ENCODE measurements at regions not wholly inside any gene's neighbourhood (a gene's known extent, or its start where the extent isn't known, plus 50 kb on each side); places are given as distances from the start of the nearest gene placed in this dataset.
A peak's percentile ranks its signal among the peaks of the same experiment; 100 is the strongest.
"Not testable (repeated sequence)": the region's sequence is repeated elsewhere in the genome, so short reads cannot be mapped to it uniquely, and the experiment has no call there.

DNA sequence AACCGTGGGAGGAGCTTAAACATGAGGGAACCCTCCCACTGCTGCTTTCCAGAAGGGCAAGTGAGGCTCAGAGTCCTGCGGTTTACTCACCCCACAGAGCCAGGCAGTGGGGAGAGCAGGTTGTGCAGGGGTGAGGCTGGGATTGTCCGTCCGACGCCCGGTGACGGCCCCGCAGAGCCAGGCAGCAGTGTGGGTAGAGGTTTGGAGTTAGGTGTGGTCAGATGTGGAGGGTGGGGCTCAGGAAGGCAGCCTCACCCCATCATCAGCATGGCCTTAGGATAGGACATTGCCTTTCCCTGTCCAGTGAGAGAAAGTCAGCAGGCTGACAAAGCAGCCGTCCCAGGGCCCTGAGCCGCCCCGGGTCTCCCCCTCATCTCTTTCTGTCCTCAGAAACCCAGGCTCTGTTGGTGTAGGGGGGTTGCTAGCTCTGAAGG, 234.6 kb downstream of the DLL1 start:
- no peak overlapping the region for H3K4me3 ChIP-seq
- H3K27me3 ChIP-seq = no peaks in the 10 kb centered on the region
- WGBS, 2 donors = 87 to 94% methylated on average over 5 to 11 of the region's 11 CpGs
- H3K4me1 ChIP-seq = no peaks in the 10 kb centered on the region
- intact Hi-C loops (cut with DNase I; ENCODE audit: low total_unique reads) = no loop called here
- DNase-seq = no peak
- no peak overlapping the region for H3K27ac ChIP-seq
- H3K36me3 ChIP-seq (ENCODE audit: low read depth, missing control alignments) = no peaks in the 10 kb centered on the region
- TF ChIP-seq, protein P1, sequence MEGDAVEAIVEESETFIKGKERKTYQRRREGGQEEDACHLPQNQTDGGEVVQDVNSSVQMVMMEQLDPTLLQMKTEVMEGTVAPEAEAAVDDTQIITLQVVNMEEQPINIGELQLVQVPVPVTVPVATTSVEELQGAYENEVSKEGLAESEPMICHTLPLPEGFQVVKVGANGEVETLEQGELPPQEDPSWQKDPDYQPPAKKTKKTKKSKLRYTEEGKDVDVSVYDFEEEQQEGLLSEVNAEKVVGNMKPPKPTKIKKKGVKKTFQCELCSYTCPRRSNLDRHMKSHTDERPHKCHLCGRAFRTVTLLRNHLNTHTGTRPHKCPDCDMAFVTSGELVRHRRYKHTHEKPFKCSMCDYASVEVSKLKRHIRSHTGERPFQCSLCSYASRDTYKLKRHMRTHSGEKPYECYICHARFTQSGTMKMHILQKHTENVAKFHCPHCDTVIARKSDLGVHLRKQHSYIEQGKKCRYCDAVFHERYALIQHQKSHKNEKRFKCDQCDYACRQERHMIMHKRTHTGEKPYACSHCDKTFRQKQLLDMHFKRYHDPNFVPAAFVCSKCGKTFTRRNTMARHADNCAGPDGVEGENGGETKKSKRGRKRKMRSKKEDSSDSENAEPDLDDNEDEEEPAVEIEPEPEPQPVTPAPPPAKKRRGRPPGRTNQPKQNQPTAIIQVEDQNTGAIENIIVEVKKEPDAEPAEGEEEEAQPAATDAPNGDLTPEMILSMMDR (IDR thresholded peaks at IDR 0.05) = no peak
- no peak for TF ChIP-seq POLR2A (IDR thresholded peaks at IDR 0.05)
- no peaks in the 10 kb centered on the region for H3K9me3 ChIP-seq

DNA sequence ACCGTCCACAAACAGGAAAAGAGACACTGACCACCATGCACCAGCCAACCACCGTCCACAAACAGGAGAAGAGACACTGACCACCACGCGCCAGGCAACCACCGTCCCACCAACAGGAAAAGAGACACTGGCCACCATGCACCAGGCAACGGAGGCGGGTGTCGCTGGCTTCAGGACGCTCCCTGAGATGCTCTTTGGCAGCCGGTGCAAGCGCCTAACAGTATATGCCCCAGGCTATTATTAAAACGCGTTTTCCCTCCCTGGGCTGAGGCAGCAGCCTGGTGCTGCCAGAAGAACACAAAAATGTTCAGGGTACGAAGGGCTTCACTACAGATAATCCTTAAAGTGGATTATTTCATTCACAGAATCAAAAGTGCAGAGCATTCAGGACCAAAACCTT, 235.1 kb downstream of the DLL1 start:
- H3K27me3 ChIP-seq; H3K4me3 ChIP-seq; H3K36me3 ChIP-seq (ENCODE audit: low read depth, missing control alignments); intact Hi-C loops (cut with DNase I; ENCODE audit: low total_unique reads); H3K4me1 ChIP-seq; H3K9me3 ChIP-seq; DNase-seq; H3K27ac ChIP-seq: not testable (repeated sequence)
- 93% methylated on average over 10 to 14 of the region's 14 CpGs for WGBS, 2 donors

DNA sequence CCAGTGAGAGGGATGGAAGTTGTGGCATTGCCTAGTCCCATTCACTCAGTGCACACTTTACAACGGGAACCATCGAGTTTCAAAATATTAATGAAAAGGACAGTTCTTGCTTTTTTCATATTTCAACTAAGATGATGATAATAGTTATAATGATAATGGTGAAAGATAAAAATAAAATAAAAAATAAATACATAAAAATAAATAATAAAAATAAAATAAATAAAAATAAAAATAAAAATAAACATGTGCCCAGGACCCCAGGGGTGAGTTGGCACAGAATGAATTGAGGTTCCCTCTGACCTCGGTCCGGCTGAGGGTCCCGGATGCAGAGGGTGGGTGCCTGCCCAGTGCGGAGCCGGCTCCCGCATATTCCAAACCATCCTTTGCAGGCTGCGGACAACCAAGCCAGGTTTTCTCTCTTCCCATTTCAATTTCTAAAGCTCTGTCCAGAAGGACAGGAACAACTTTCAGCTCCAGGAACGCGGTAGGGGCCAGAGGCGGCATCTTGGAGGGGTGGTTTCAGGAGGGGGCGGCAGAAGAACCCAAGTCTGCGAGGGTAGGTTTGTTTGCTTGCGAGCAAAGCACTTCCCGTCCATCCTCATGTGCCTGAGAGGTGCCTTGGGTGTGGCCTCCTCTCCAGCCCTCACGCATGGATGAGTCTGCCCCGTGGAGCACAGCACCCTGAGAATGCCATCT, 236.8 kb downstream of the DLL1 start:
- Histone ChIP-seq H3K4me1 (peaks cover 7% of the 10 kb centered on the region), H3K9me3 (no peaks in the 10 kb centered on the region), H3K36me3 (ENCODE audit: low read depth, missing control alignments) (no peaks in the 10 kb centered on the region), H3K27me3 (no peaks in the 10 kb centered on the region), H3K27ac (no peak overlapping the region), H3K4me3 (no peak overlapping the region)
- TF ChIP-seq POLR2A (IDR thresholded peaks at IDR 0.05) = no peak
- TF ChIP-seq, protein P1 (IDR thresholded peaks at IDR 0.05) = no peak
- DNase-seq = no peak
- 89 to 90% methylated on average over 17 to 18 of the region's 18 CpGs for WGBS, 2 donors
- intact Hi-C loops (cut with DNase I; ENCODE audit: low total_unique reads) = no loop called here

DNA sequence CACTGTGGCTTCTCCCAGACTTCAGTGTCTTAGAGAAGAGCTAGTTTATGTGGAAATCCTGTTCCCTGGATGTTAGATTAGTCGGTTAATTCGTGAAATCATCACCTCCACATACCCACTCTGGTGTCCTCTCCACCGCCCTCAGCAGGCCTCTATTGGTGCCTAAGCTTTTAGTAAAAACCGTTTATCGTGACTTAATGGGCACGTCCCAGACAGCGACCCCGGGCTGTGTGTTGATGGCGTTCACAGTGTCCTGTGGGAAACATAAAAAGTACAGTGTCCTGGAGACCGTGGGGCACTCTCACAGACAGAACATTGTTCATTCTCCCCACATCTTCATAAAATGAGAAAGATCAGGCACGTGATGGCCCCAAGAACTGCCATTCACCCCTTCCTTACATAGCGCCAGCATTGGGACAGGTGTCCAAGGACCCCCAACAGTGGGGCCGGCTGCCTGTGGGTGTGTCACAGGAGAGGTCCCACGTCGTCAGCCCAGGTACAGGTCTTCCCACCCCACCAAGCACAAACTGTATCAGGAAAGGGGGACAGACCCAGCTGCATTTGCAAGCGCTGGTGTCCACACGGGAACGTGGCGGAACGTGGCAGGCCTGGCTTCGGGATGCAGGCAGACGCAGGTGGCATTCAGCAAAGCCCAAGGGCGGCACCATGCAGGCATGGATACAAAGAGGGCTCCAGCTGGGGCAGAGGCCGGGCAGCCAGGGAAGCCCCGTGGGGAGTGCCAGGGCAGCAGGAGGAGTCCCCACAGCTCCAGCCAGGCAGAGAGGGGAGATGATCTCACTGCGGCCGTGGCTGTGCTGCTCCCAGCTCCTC, 237.7 kb downstream of the DLL1 start:
- DNase-seq = peak; percentile 7
- H3K4me1 ChIP-seq = peaks cover 7% of the 10 kb centered on the region
- H3K27me3 ChIP-seq = no peaks in the 10 kb centered on the region
- no peak overlapping the region for H3K27ac ChIP-seq
- no peaks in the 10 kb centered on the region for H3K9me3 ChIP-seq
- TF ChIP-seq, protein P1 (IDR thresholded peaks at IDR 0.05) = no peak
- TF ChIP-seq POLR2A (IDR thresholded peaks at IDR 0.05) = no peak
- H3K36me3 ChIP-seq (ENCODE audit: low read depth, missing control alignments) = no peaks in the 10 kb centered on the region
- H3K4me3 ChIP-seq = no peak overlapping the region
- WGBS, 2 donors = 91 to 93% methylated on average over 27 of the region's 27 CpGs
- intact Hi-C loops (cut with DNase I; ENCODE audit: low total_unique reads) = no loop called here

DNA sequence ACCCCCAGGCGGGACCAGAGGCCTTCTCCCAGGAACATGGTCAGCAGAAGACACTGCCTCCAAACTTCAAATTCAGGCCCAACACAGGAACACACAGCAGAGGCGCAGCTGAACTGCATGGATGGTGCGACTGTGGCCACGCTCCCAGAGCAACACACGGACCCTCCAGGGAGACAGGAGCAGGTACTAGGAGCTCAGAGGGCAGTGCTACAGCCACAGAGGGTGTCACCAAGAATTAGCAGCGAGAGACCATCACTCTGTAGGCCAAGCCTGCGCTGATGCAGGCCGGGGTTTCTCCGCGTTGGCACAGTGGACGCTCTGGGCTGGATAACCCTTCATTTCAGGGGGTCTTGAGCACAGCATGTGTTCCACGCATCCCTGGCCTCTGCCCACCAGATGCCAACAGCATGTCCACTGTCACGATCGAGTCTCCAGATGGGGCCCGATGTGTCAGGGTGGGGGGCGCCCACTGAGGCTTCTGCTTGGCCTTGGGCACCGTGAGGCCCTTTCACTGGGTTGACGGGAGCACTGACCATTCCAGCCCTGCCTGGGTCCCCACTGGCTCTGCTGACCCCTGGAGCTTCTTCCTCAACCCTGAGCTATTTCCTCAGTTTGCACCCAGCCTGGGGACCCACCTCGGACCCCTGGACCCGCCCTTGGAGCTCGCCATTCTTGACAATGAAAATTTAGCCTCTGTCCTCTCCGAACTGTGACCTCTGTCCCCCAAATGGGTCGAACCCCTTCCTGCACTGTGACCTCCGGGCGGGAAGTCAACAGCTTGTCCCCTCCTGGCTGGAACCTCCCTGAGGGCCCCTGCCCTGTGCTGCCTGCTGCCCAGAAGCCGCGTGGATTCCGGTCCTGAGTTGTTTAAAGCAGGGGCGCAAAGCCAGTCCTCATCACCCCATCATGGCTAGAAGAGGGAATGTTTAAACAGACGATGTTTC, 239.4 kb downstream of the DLL1 start:
- Histone ChIP-seq H3K27ac (no peak overlapping the region), H3K36me3 (ENCODE audit: low read depth, missing control alignments) (no peaks in the 10 kb centered on the region), H3K9me3 (no peaks in the 10 kb centered on the region), H3K27me3 (no peaks in the 10 kb centered on the region), H3K4me3 (no peak overlapping the region), H3K4me1 (peaks cover 7% of the 10 kb centered on the region)
- 90 to 95% methylated on average over 22 to 26 of the region's 30 CpGs for WGBS, 2 donors
- intact Hi-C loops (cut with DNase I; ENCODE audit: low total_unique reads) = no loop called here
- DNase-seq = peak; percentile 11
- TF ChIP-seq, protein P1 (IDR thresholded peaks at IDR 0.05) = no peak
- TF ChIP-seq POLR2A (IDR thresholded peaks at IDR 0.05) = no peak

Measured in testis (tissue), 2 donors.